Thymus (tissue), 11 donors: ENCODE measurements at regions not wholly inside any gene's neighbourhood (a gene's known extent, or its start where the extent isn't known, plus 50 kb on each side); places are given as distances from the start of the nearest gene placed in this dataset.

ENCODE experiments used
- DNase-seq, 9 donors: peaks; one replicate each; pipeline ENCODE4 v3.0.0-alpha.2; 2013; ENCODE audit warnings: low spot score in 9 of 9, low read depth in 6 of 9, missing footprints in 1 of 9
- H3K27ac ChIP-seq, 2 donors: one replicate each; pipeline ENCODE4 v1.5.1; 2013; ENCODE audit warnings: control low read depth in 1 of 2, low read depth in 1 of 2, low read length in 1 of 2, mild to moderate bottlenecking in 1 of 2, moderate library complexity in 1 of 2
- H3K27me3 ChIP-seq, 2 donors: one replicate each; pipeline ENCODE4 v1.5.1; 2013; ENCODE audit warnings: low read length in 1 of 2; ENCODE audit not compliant: control insufficient read depth in 2 of 2, insufficient read depth in 1 of 2
- H3K36me3 ChIP-seq, 2 donors: one replicate each; pipeline ENCODE4 v1.5.1; 2013; ENCODE audit warnings: low read length in 1 of 2, mild to moderate bottlenecking in 1 of 2, moderate library complexity in 1 of 2; ENCODE audit not compliant: control insufficient read depth in 2 of 2, insufficient read depth in 2 of 2
- H3K4me1 ChIP-seq, 2 donors: one replicate each; pipeline ENCODE4 v1.5.1; 2013; ENCODE audit warnings: low read length in 2 of 2; ENCODE audit not compliant: control insufficient read depth in 2 of 2, insufficient read depth in 2 of 2
- H3K4me3 ChIP-seq, 2 donors: one replicate each; pipeline ENCODE4 v1.5.1; 2013; ENCODE audit warnings: low read length in 2 of 2, control low read depth in 1 of 2, mild to moderate bottlenecking in 1 of 2
- H3K9me3 ChIP-seq, 2 donors: one replicate each; pipeline ENCODE4 v1.5.1; 2013; ENCODE audit warnings: low read length in 1 of 2, mild to moderate bottlenecking in 1 of 2; ENCODE audit not compliant: control insufficient read depth in 2 of 2, insufficient read depth in 1 of 2
- WGBS: extraction: QIAGEN DNeasy Blood & Tissue Kit; methylation state at CpG from one replicate; pipeline ENCODE4 v1.1.7; 2013; 5-methylcytosine and 5-hydroxymethylcytosine counted together
- donor health status: healthy.

DNA sequence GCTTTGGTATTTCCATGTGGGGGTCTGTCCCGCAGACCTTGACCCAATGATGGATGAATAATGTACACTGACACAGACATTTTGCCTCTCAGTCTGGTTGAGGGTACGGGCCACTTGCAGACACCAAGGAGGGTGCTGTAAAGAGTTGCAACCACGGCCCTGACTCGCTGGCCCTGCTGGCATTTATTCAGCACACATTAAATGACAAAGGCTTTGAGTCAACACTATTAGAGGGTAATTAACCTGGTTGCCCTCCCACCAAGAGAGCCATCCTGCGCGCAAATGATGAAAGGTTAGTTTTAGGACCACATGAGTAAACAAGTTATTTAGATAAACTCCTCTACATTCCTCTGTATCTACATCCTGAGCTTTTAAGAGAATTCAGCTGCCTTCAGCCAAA, 308.9 kb upstream of the MMS22L start:
- WGBS, result 35% methylated on average over 6 of the region's 6 CpGs
- Histone ChIP-seq H3K4me3 (no peak overlapping the region), H3K27ac (no peak overlapping the region), H3K4me1 (no peaks in the 10 kb centered on the region), H3K9me3 (no peaks in the 10 kb centered on the region), H3K27me3 (no peaks in the 10 kb centered on the region), H3K36me3 (no peaks in the 10 kb centered on the region)
- no peak for DNase-seq

DNA sequence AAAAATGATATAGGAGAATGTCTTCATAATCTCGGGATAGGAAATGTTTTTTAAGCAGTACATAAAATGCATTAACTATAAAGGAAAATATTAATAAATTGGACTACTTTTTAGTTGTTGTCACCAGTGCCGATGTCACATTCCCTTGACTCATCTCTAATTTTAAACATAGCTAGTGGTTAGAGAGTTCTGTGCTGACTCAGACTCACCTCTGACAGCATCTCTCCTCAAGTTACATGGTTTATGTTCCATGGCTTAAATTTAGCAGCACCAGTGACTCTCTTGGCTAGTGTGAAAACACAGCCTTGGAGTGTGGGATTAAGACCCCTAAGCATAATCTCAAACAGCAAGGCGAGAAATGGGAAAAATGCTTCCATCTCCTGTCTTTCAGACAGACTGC, 311.8 kb upstream of the MMS22L start:
- H3K4me1 ChIP-seq, result no peaks in the 10 kb centered on the region
- no peak for DNase-seq
- no peaks in the 10 kb centered on the region for H3K9me3 ChIP-seq
- 93% methylated on average over 3 of the region's 3 CpGs for WGBS
- no peaks in the 10 kb centered on the region for H3K36me3 ChIP-seq
- H3K4me3 ChIP-seq, result no peak overlapping the region
- no peaks in the 10 kb centered on the region for H3K27me3 ChIP-seq
- H3K27ac ChIP-seq, result no peak overlapping the region

DNA sequence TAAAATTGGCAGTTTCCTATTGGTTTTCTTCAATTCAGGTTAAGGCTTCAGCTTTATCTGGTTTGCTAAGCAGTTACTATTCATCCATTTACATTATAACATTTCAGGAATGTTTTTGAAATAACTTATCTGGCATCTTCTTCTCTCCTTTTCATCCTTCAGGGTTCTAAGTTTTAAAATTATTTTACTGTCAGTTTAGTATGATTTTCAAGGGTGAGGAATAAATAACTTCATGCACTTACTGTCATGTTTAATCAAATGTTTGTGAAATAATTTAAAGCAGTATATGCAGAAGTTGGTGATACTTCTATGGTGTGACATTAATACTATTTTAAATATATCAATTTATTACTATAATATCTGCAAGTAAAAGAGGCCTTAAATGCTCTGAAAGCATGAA, 338.1 kb upstream of the MMS22L start:
- Histone ChIP-seq H3K36me3 (no peaks in the 10 kb centered on the region), H3K27ac (no peak overlapping the region)

DNA sequence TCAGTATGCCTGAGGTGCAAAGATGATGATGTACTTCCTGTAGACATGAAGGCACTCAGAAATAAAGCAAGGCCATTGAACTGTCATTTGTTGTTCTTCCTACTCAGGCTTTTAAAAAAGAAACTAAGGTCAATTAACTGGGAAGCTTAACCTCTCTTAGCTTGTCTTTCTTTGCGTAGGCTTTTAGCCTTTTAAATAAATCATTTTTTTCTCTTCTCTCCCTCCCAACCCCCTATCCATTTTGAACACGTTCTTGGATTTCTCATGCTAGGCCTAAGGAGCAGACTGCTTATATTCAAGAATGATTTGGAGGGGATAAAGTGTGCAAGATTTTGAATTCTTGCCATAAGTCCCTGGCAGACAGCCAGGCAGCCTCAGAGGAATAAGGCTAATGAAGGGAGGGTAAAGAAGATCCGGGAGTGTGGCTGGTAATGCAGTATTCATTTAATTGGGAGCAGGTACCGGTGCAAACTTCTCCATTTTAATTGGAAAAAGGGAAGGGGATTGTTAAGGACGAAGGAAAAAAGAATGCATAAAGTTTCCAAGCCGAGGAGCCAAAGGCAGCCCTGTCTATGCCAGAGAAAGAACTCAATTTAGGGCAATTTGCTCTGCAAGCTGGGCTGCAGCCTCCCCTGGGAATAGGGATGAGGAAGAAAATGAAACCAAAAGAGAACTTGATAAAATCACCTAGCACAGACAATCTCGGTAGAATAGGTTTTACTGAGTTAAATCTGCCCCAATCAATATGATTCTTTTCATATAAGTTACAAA, 343.8 kb upstream of the MMS22L start:
- no peaks in the 10 kb centered on the region for H3K27me3 ChIP-seq
- H3K36me3 ChIP-seq, result no peaks in the 10 kb centered on the region
- WGBS, result 75% methylated on average over 7 of the region's 7 CpGs
- H3K4me1 ChIP-seq, result no peaks in the 10 kb centered on the region
- H3K9me3 ChIP-seq, result no peaks in the 10 kb centered on the region
- no peak overlapping the region for H3K4me3 ChIP-seq
- DNase-seq, result peak in 2 of 9 donors; percentile 1 to 6
- no peak overlapping the region for H3K27ac ChIP-seq

More for the DNA sequence above, 338.1 kb upstream of the MMS22L start:
- H3K4me3 ChIP-seq, result no peak overlapping the region
- no peaks in the 10 kb centered on the region for H3K4me1 ChIP-seq
- no peak for DNase-seq
- no peaks in the 10 kb centered on the region for H3K9me3 ChIP-seq
- H3K27me3 ChIP-seq, result no peaks in the 10 kb centered on the region

DNA sequence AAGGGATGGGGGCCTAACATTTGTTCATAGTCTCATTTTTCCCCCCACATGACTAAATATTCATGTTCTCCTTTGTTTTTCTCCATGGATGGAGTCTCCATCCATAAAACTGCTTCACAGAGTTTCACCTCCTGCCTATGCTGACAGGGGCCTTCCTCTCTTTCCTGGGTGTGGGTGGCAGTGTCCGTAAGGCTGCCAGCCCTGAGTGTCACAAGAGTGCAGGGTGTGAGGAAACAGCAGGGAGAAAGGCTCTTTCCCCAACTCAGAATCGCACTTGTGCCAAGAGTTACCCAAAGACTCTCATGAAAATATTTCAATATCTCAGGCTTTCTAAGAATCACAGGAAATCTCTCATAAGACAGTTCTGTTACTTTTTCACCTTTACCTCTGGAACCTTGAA, 346.2 kb upstream of the MMS22L start:
- no peaks in the 10 kb centered on the region for H3K4me1 ChIP-seq
- no peak overlapping the region for H3K4me3 ChIP-seq
- no peaks in the 10 kb centered on the region for H3K36me3 ChIP-seq
- no peak overlapping the region for H3K27ac ChIP-seq
- no peaks in the 10 kb centered on the region for H3K27me3 ChIP-seq
- 87% methylated on average over 2 of the region's 2 CpGs for WGBS
- no peaks in the 10 kb centered on the region for H3K9me3 ChIP-seq
- DNase-seq, result no peak

DNA sequence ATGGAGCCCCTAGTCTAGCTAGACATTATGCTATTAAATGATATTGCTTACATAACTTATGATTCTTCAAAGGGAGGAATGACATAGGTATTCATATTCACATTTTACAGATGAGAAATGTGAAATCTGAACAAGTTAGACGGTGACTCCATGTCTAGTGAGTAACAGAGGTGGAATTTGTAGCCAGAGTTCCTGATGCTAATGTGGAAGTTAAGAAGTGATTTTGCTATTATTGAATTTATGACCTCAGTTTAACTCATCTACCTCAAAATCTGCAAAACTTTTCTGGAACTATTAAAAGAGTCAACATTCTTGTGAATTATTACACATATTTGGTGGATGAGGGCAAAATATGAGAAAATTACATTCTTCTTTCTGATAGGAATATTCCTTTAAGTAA, 347.6 kb upstream of the MMS22L start:
- Histone ChIP-seq H3K27ac (no peak overlapping the region), H3K9me3 (no peaks in the 10 kb centered on the region), H3K36me3 (no peaks in the 10 kb centered on the region), H3K4me3 (no peak overlapping the region), H3K27me3 (no peaks in the 10 kb centered on the region), H3K4me1 (no peaks in the 10 kb centered on the region)
- DNase-seq, result no peak
- WGBS, result 88% methylated on average over 1 of the region's 1 CpG

DNA sequence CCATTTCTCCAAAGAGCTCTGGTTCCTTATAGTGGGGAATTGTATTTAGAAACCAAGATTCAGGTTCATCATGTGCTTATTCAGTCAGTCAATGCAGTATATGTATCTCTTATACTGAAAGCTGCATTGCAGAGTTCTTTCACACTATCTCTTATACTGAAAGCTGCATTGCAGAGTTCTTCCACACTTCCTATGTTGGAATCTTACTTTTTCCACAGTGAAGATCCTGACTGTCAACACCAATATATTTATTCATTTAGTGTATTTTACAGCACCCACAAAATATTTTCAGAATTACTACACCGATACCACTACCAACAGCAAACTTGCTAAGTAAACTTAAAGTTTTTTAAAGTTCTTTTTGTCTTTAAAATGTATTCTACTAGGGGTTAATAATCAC, 349.3 kb upstream of the MMS22L start:
- DNase-seq, result no peak
- no peaks in the 10 kb centered on the region for H3K36me3 ChIP-seq
- H3K9me3 ChIP-seq, result no peaks in the 10 kb centered on the region
- H3K27ac ChIP-seq, result no peak overlapping the region
- no peaks in the 10 kb centered on the region for H3K4me1 ChIP-seq
- 94% methylated on average over 1 of the region's 1 CpG for WGBS
- H3K27me3 ChIP-seq, result no peaks in the 10 kb centered on the region
- H3K4me3 ChIP-seq, result no peak overlapping the region

DNA sequence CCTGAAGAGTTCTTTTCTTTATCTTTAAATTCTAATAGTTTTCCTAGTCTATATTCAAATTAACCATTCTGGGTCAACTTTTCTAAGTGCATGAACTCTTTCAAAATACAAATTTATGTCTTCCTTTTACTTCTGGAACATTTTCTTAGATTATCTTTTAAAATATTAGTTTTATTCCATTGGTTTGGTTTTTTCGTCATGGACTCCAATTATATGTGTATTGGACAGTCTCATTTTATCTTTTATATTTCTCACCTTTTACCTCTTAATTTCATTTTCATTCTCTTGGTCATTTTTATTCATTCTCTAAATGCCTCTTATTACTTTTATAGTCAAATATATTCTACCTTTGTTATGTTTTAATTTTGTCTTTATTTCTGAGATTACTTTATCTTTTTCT, 356.7 kb upstream of the MMS22L start:
- no peak for DNase-seq
- Histone ChIP-seq H3K27ac (no peak overlapping the region), H3K27me3 (no peaks in the 10 kb centered on the region), H3K4me3 (no peak overlapping the region), H3K36me3 (no peaks in the 10 kb centered on the region), H3K9me3 (no peaks in the 10 kb centered on the region), H3K4me1 (no peaks in the 10 kb centered on the region)
- 99% methylated on average over 1 of the region's 1 CpG for WGBS

DNA sequence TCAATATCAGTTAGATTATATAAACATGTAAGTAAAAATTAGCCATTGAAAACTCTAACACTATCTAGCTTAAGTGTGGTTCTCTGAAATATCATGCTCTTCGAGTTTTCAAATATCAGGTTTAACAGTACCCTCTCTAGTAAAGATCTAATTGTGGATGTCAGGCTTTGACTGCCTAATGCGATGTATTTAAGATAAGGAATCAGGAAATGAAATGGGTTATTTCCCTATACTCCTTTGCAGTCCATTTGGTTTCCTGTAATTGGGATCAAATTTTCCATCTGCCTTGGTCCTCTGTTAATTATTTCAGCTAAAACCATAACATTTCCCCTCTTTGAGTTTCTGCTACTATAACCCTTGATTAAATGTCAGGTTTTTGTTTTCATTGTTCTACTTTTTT, 361.3 kb upstream of the MMS22L start:
- no peak overlapping the region for H3K4me3 ChIP-seq
- 85% methylated on average over 2 of the region's 2 CpGs for WGBS

More for the DNA sequence above, 361.3 kb upstream of the MMS22L start:
- no peaks in the 10 kb centered on the region for H3K27me3 ChIP-seq
- H3K9me3 ChIP-seq, result no peaks in the 10 kb centered on the region
- H3K4me1 ChIP-seq, result no peaks in the 10 kb centered on the region
- H3K27ac ChIP-seq, result no peak overlapping the region
- DNase-seq, result no peak
- no peaks in the 10 kb centered on the region for H3K36me3 ChIP-seq
